ENCODE measurements at regions not wholly inside any gene's neighbourhood (a gene's known extent, or its start where the extent isn't known, plus 50 kb on each side); places are given as distances from the start of the nearest gene placed in this dataset.

DNA sequence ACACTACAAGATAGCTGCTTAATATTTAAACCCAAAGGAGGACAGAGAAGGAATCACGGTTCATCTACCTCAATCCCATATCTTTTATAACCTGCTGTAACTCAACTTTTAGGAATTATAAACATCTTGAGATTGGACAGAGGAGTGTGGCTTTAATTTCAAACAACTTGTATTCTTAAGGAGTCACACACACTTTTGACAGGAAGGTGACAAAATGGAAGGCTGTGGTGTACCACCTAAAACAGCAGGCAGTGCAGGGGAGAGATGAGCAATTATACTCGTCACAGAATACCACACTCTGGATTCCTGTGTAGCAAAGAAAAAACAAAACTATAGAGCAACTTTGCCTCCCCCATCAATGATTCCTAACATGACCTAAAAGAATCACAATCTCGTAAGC lies 194.8 kb downstream of the ZEB2 start:
- Histone ChIP-seq H3K36me3 (ENCODE audit: insufficient read depth, low read length) (no peaks in the 10 kb centered on the region), H3K4me3 (ENCODE audit: low read length) (no peak overlapping the region), H3K9me3 (ENCODE audit: low read length) (no peaks in the 10 kb centered on the region), H3K4me1 (ENCODE audit: insufficient read depth, low read length) (peaks cover 47% of the 10 kb centered on the region), H3K27ac (ENCODE audit: low read depth, low read length) (peak overlapping the region; percentile 45), H3K27me3 (ENCODE audit: insufficient read depth, low read length, poor library complexity, severe bottlenecking) (no peaks in the 10 kb centered on the region)
- peaks cover 4 to 10% (median 8%) of the 10 kb centered on the region in 3 donors for H3K36me3 Mint-ChIP-seq
- ChIA-PET CTCF (no interaction called here), POLR2A (interaction anchor here (0.6 to 1.2 kb wide), 3 partner anchors 67 to 185 kb away, joined by 3 to 5 read pairs (median 3); no protein-coding TSS in a partner anchor)
- peak overlapping the region; percentile 64 to 78 (median 69) for H3K4me3 Mint-ChIP-seq
- peak overlapping the region; percentile 93 to 98 (median 96) for H3K27ac Mint-ChIP-seq
- DNase-seq = peak; percentile 40 to 84 (median 78)
- peaks cover 80 to 93% (median 87%) of the 10 kb centered on the region in 3 donors for H3K4me1 Mint-ChIP-seq
- H3K27me3 Mint-ChIP-seq = no peaks in the 10 kb centered on the region
- H3K9me3 Mint-ChIP-seq = no peaks in the 10 kb centered on the region

DNA sequence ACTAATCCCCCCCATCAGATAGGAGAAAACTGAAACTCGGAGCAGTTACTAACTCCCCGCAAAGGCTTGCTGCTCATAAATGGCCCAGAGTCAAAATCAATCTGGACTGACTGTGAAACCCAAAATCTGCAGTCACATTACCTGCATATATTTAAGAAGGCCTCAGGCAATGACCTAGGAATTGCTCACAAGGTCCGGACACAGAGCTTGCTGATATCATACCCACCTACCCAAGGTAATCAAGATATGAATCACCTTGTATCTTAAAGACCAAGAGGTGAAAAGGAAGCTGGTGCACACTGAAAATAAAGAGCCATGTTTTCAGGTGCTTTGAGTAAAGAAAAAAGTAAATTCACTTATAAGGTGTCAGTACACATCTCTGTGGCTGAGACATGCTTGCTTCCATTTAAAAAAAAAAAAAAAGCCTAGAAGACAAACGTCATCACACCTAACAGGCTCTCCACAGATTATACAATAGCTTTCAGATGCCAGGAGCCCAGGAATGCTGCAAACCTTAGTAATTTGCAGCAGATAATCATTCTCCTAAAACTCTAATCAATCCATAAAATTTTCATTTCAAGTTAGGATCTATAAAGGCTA lies 195.4 kb downstream of the ZEB2 start:
- no peaks in the 10 kb centered on the region for H3K36me3 ChIP-seq (ENCODE audit: insufficient read depth, low read length)
- H3K4me1 Mint-ChIP-seq = peaks cover 75 to 93% (median 83%) of the 10 kb centered on the region in 3 donors
- H3K36me3 Mint-ChIP-seq = peaks cover 4 to 10% (median 8%) of the 10 kb centered on the region in 3 donors
- H3K4me3 ChIP-seq (ENCODE audit: low read length) = no peak overlapping the region
- peak overlapping the region; percentile 93 to 98 (median 96) for H3K27ac Mint-ChIP-seq
- peak overlapping the region; percentile 64 to 78 (median 69) for H3K4me3 Mint-ChIP-seq
- H3K9me3 ChIP-seq (ENCODE audit: low read length) = no peaks in the 10 kb centered on the region
- no peaks in the 10 kb centered on the region for H3K9me3 Mint-ChIP-seq
- H3K27me3 ChIP-seq (ENCODE audit: insufficient read depth, low read length, poor library complexity, severe bottlenecking) = no peaks in the 10 kb centered on the region
- POLR2A ChIA-PET = interaction anchor here (0.6 to 1.2 kb wide), 3 partner anchors 67 to 186 kb away, joined by 3 to 5 read pairs (median 3); no protein-coding TSS in a partner anchor
- no peaks in the 10 kb centered on the region for H3K27me3 Mint-ChIP-seq
- CTCF ChIA-PET = no interaction called here
- H3K27ac ChIP-seq (ENCODE audit: low read depth, low read length) = peak overlapping the region; percentile 45
- DNase-seq = peak in 1 of 5 donors; percentile 52
- H3K4me1 ChIP-seq (ENCODE audit: insufficient read depth, low read length) = peaks cover 44% of the 10 kb centered on the region

DNA sequence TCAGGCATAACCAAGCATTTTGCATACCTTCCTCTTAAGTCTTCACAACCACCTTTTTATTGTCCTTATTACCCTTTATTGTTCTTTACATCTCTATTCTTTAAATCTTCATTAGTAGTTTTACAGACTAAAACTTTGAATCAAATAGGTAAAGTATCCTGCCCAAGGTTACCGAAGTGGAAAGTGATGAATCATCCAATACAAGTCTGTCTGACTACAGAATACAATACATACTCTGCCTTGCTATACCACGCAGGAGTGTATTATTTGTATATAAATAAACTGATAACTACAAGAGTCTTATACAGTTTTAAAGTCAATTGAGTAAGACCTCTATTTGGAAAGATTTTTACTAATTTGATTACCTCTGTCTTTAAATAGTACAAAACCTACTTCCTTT lies 196.0 kb downstream of the ZEB2 start:
- Histone ChIP-seq H3K4me1 (ENCODE audit: insufficient read depth, low read length) (peaks cover 41% of the 10 kb centered on the region), H3K27me3 (ENCODE audit: insufficient read depth, low read length, poor library complexity, severe bottlenecking) (no peaks in the 10 kb centered on the region), H3K27ac (ENCODE audit: low read depth, low read length) (peak overlapping the region; percentile 18), H3K9me3 (ENCODE audit: low read length) (no peaks in the 10 kb centered on the region), H3K4me3 (ENCODE audit: low read length) (no peak overlapping the region), H3K36me3 (ENCODE audit: insufficient read depth, low read length) (no peaks in the 10 kb centered on the region)
- H3K4me1 Mint-ChIP-seq = peaks cover 71 to 92% (median 80%) of the 10 kb centered on the region in 3 donors
- ChIA-PET POLR2A (no interaction called here), CTCF (no interaction called here)
- no peak for DNase-seq
- peaks cover 4 to 10% (median 8%) of the 10 kb centered on the region in 3 donors for H3K36me3 Mint-ChIP-seq
- no peaks in the 10 kb centered on the region for H3K9me3 Mint-ChIP-seq
- no peaks in the 10 kb centered on the region for H3K27me3 Mint-ChIP-seq
- peak overlapping the region; percentile 64 to 78 (median 69) for H3K4me3 Mint-ChIP-seq
- peak overlapping the region; percentile 93 to 98 (median 96) for H3K27ac Mint-ChIP-seq

DNA sequence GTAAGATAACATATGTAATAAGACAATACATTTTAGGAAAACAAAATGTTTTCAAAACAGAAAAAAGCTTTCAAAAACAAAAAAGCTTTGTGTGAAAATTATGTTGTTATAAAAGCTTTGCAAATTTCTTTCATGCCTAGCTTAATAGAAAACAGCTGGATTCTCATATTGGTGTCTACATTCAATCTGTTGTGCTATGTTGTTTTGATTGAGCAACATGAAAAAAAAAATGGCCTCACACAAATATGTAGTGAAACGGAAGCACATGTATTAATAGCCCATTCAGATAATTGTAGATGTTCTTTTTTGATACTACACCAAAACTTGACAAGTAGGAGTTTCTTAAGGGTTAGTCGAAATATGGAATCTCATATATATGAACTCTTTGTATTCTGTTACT lies 197.5 kb downstream of the ZEB2 start:
- H3K27me3 ChIP-seq (ENCODE audit: insufficient read depth, low read length, poor library complexity, severe bottlenecking) = no peaks in the 10 kb centered on the region
- no peaks in the 10 kb centered on the region for H3K36me3 ChIP-seq (ENCODE audit: insufficient read depth, low read length)
- H3K4me3 ChIP-seq (ENCODE audit: low read length) = no peak overlapping the region
- H3K4me1 ChIP-seq (ENCODE audit: insufficient read depth, low read length) = peaks cover 41% of the 10 kb centered on the region
- CTCF ChIA-PET = interaction anchor here (1.3 kb wide), 1 partner anchor 165 kb away, joined by 3 read pairs; no protein-coding TSS in a partner anchor
- no peaks in the 10 kb centered on the region for H3K9me3 ChIP-seq (ENCODE audit: low read length)
- H3K27ac Mint-ChIP-seq = peak overlapping the region in 6 of 8 donors; percentile 9 to 96 (median 50)
- H3K9me3 Mint-ChIP-seq = no peaks in the 10 kb centered on the region
- H3K27me3 Mint-ChIP-seq = no peaks in the 10 kb centered on the region
- POLR2A ChIA-PET = interaction anchor here (1.3 kb wide), 1 partner anchor 9 kb away, joined by 4 read pairs; no protein-coding TSS in a partner anchor
- H3K27ac ChIP-seq (ENCODE audit: low read depth, low read length) = no peak overlapping the region
- peak overlapping the region in 2 of 7 donors; percentile 7 to 38 for H3K4me3 Mint-ChIP-seq
- DNase-seq = no peak
- peaks cover 0 to 8% (median 5%) of the 10 kb centered on the region in 3 donors for H3K36me3 Mint-ChIP-seq
- peaks cover 59 to 81% (median 71%) of the 10 kb centered on the region in 3 donors for H3K4me1 Mint-ChIP-seq

DNA sequence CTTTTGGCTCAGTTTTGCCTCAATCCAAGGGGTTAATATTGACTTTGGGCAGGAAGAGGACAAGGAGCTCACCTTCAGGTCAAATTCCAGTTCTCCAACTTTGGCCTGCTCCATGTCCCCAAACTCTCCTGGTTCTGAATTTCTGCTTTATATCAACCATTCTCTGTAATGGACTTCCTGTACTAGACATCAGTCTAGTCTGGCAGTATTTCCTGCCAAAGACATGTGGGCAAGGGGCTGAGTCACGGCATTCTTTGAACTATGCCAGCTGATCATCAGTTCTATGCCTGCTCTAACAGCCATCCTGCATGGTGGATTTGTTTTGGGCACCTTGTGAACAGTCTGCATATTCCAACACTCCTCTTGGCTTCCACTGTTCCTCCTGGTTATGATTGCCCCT lies 199.4 kb downstream of the ZEB2 start:
- no peaks in the 10 kb centered on the region for H3K27me3 Mint-ChIP-seq
- ChIA-PET POLR2A (interaction anchor here (0.6 kb wide), 1 partner anchor 11 kb away, joined by 3 read pairs; no protein-coding TSS in a partner anchor), CTCF (interaction anchor here (1.5 kb wide), 1 partner anchor 11 kb away, joined by 5 read pairs; a partner anchor contains a TSS)
- Histone ChIP-seq H3K4me3 (ENCODE audit: low read length) (no peak overlapping the region), H3K27ac (ENCODE audit: low read depth, low read length) (no peak overlapping the region), H3K9me3 (ENCODE audit: low read length) (no peaks in the 10 kb centered on the region), H3K27me3 (ENCODE audit: insufficient read depth, low read length, poor library complexity, severe bottlenecking) (no peaks in the 10 kb centered on the region), H3K4me1 (ENCODE audit: insufficient read depth, low read length) (peaks cover 32% of the 10 kb centered on the region), H3K36me3 (ENCODE audit: insufficient read depth, low read length) (no peaks in the 10 kb centered on the region)
- peaks cover 57 to 80% (median 68%) of the 10 kb centered on the region in 3 donors for H3K4me1 Mint-ChIP-seq
- no peaks in the 10 kb centered on the region for H3K9me3 Mint-ChIP-seq
- peaks cover 0 to 2% (median 0%) of the 10 kb centered on the region in 3 donors for H3K36me3 Mint-ChIP-seq
- H3K4me3 Mint-ChIP-seq = peak overlapping the region; percentile 11 to 56 (median 48)
- H3K27ac Mint-ChIP-seq = peak overlapping the region; percentile 70 to 98 (median 92)
- peak; percentile 40 to 83 (median 54) for DNase-seq

DNA sequence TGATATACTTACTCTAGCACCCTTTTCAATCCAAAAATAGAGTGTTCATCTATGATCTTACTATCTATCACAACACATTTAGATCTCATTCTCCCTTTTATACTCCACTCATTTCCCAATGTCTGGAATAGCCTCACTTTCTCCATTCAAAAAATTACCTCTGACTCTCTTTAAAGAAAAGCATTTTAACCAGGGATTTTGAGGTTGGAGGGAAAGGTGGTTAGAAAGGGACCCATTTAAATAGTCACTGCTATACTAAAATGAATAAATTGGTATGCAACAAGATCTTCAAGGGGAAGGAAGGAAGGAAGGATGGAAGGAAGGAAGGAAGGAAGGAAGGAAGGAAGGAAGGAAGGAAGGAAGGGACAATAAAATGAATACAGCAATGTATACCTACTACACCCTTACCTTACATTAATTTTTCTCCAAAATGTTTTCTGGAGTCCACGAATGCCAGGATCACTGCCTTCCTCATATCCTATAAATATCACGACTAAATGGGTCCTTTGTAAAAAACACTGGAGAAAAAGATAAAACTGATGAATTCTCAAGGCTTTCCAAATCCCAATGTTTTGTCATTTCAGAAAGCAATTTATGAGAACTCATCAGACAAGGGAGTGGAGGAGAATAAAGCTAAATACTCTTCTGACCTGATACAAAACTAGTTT lies 202.7 kb downstream of the ZEB2 start:
- Mint-ChIP-seq H3K9me3 (peaks cover 6 to 11% (median 11%) of the 10 kb centered on the region in 5 donors), H3K27me3 (no peaks in the 10 kb centered on the region), H3K4me1 (peaks cover 31 to 55% (median 47%) of the 10 kb centered on the region in 3 donors), H3K36me3 (peaks cover 11 to 14% (median 12%) of the 10 kb centered on the region in 3 donors), H3K4me3 (no peak overlapping the region), H3K27ac (peak overlapping the region in 1 of 8 donors; percentile 17)
- POLR2A ChIA-PET = no interaction called here
- DNase-seq = no peak
- no peak overlapping the region for H3K27ac ChIP-seq (ENCODE audit: low read depth, low read length)
- peaks cover 5% of the 10 kb centered on the region for H3K9me3 ChIP-seq (ENCODE audit: low read length)
- H3K36me3 ChIP-seq (ENCODE audit: insufficient read depth, low read length) = no peaks in the 10 kb centered on the region
- H3K4me3 ChIP-seq (ENCODE audit: low read length) = no peak overlapping the region
- no peaks in the 10 kb centered on the region for H3K27me3 ChIP-seq (ENCODE audit: insufficient read depth, low read length, poor library complexity, severe bottlenecking)
- peaks cover 11% of the 10 kb centered on the region for H3K4me1 ChIP-seq (ENCODE audit: insufficient read depth, low read length)
- CTCF ChIA-PET = no interaction called here

DNA sequence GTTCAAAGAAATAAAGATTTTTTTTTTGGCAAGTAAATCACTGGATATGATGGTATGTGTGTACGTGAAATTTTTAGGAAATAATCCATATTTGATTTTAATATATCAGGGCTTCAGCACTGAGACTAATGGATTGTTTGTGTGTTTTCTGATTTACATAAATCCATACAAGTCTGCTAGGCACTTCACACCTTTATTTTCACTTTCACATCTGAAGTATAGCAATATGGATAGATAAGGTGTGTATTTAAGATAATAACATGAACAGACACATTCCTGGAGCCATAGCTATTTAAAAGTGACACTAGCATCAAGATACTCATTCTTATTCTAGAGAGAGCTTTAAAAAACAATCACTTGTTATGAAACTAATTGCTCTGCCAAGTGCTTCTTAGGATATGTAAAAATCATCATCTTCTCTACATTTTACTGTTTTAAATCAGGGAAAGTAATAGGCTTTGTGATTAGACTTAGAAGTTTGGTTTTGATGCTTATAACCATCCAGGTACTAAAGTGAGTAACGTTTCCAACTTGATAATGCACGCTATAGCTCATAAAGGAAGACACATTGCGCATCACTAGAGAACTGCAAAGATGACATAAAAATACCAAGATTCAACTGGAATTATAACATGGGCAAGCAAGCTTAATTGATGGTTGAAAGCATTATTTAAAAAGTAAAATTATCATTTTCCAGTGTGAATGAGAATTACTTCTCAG lies 208.9 kb downstream of the ZEB2 start:
- Histone ChIP-seq H3K4me1 (ENCODE audit: insufficient read depth, low read length) (no peaks in the 10 kb centered on the region), H3K27ac (ENCODE audit: low read depth, low read length) (no peak overlapping the region), H3K27me3 (ENCODE audit: insufficient read depth, low read length, poor library complexity, severe bottlenecking) (no peaks in the 10 kb centered on the region), H3K4me3 (ENCODE audit: low read length) (no peak overlapping the region), H3K9me3 (ENCODE audit: low read length) (peaks cover 5% of the 10 kb centered on the region), H3K36me3 (ENCODE audit: insufficient read depth, low read length) (no peaks in the 10 kb centered on the region)
- POLR2A ChIA-PET = no interaction called here
- H3K27ac Mint-ChIP-seq = peak overlapping the region in 5 of 8 donors; percentile 19 to 79 (median 45)
- peak overlapping the region in 6 of 7 donors; percentile 4 to 65 (median 31) for H3K4me3 Mint-ChIP-seq
- DNase-seq = no peak
- peaks cover 34 to 59% (median 51%) of the 10 kb centered on the region in 3 donors for H3K4me1 Mint-ChIP-seq
- no peaks in the 10 kb centered on the region for H3K27me3 Mint-ChIP-seq
- peaks cover 8 to 22% (median 16%) of the 10 kb centered on the region in 5 donors for H3K9me3 Mint-ChIP-seq
- H3K36me3 Mint-ChIP-seq = peaks cover 14 to 27% (median 21%) of the 10 kb centered on the region in 3 donors
- CTCF ChIA-PET = no interaction called here

Data from CD8-positive, alpha-beta memory T cell (primary cell).